Large intestine (tissue), 3 donors: ENCODE measurements at regions not wholly inside any gene's neighbourhood (a gene's known extent, or its start where the extent isn't known, plus 50 kb on each side); places are given as distances from the start of the nearest gene placed in this dataset.

ENCODE experiments used
- DNase-seq, 2 donors: peaks; one replicate each; pipeline versions ENCODE4 v3.0.0 to v3.0.0-alpha.2; 2013
- H3K27ac ChIP-seq: one replicate; pipeline ENCODE4 v1.5.1; 2013; ENCODE audit warnings: low read length
- H3K27me3 ChIP-seq: 2 replicates; pipeline ENCODE4 v1.6.1; 2013; ENCODE audit warnings: low read length; ENCODE audit not compliant: control insufficient read depth, insufficient read depth
- H3K36me3 ChIP-seq: 2 replicates; pipeline ENCODE4 v1.6.1; 2013; ENCODE audit warnings: low read length; ENCODE audit not compliant: control insufficient read depth, insufficient read depth
- H3K4me1 ChIP-seq: one replicate; pipeline ENCODE4 v1.6.1; 2013; ENCODE audit warnings: low read length; ENCODE audit not compliant: control insufficient read depth, insufficient read depth
- H3K4me3 ChIP-seq: one replicate; pipeline ENCODE4 v1.5.1; 2013; ENCODE audit warnings: low read length
- H3K9me3 ChIP-seq: one replicate; pipeline ENCODE4 v1.6.1; 2013; ENCODE audit warnings: mild to moderate bottlenecking, low read depth, low read length, moderate library complexity; ENCODE audit not compliant: control insufficient read depth
- WGBS: methylation state at CpG from one replicate; pipeline ENCODE4 v1.1.5; 2013; ENCODE audit warnings: low lambda C conversion rate; ENCODE audit not compliant: insufficient coverage; 5-methylcytosine and 5-hydroxymethylcytosine counted together

DNA sequence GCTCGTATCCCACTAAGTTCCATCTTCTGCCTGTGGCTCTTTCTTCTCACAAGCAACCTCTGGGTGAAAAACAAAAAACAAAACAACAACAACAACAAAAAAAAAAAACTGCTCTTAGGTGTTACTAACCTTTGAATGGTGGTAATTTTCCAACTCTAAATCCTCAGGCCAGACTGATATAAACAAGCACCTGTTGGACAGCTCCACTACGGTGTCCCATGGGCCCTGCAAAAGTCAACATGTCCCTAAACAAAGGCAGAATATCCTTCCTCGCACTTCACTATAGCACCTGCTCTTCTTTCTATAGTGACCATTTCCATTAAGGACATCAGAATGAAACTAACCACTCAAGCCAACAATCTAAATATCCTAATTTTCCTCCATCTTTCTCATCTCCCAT is 54.6 kb upstream of the PARM1 start:
- Histone ChIP-seq H3K27ac (no peak overlapping the region), H3K4me1 (peaks cover 7% of the 10 kb centered on the region), H3K9me3 (no peaks in the 10 kb centered on the region), H3K36me3 (no peaks in the 10 kb centered on the region), H3K27me3 (no peaks in the 10 kb centered on the region), H3K4me3 (no peak overlapping the region)
- no peak for DNase-seq
- 100% methylated on average over 1 of the region's 3 CpGs for WGBS

DNA sequence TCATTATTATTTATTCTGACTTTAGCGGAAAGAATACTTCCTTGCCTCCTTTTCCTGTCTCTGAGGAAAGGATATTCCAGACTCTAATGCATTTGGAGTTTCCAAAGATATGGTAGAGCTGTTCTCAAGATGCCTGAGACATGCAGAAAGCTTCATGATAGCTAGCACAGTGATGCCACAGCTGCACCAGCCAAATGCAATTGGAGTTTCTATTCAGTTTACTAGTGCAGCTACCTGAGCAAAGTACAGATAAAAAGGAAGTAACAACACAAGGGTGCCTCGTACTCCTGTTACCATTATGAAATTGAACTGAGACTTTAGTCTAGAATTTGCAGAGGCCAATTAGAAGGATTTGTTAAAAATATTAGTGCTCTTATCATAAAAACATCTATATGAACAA is 57.5 kb upstream of the PARM1 start:
- no peak overlapping the region for H3K4me3 ChIP-seq
- H3K27ac ChIP-seq, result no peak overlapping the region
- DNase-seq, result peak in 1 of 2 donors; percentile 30
- no peaks in the 10 kb centered on the region for H3K9me3 ChIP-seq
- H3K4me1 ChIP-seq, result peaks cover 7% of the 10 kb centered on the region
- WGBS, result no CpG with 5 or more reads among the region's 2 CpGs
- H3K36me3 ChIP-seq, result no peaks in the 10 kb centered on the region
- no peaks in the 10 kb centered on the region for H3K27me3 ChIP-seq

DNA sequence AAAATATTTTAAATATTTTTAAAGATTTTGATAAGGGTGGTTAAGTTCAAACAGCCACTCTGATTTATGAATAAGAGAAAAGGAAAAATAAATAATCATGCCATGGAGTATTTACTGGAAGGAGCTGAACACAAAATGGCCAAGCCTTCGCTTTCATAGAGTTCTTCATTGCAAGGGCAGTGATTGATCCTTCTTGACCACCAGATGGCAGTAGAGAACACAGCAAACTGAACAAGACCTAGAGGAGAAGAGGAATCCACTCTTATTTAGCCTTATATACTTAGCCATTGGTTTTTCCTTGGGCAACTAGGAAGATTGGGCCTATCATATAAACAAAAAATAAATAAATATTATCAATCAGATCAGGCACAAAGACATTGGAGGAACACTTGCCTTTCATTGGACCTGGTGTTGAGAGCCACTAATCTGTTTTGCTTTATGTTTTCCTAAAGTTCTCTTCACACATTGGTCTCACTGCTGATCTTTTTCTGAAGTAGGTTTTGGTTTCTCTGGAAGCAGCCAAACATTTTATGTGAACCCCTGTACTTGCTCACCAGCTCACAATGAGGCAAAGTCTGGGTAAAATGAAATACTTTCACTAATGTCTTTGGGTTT is 58.1 kb upstream of the PARM1 start:
- H3K27ac ChIP-seq, result no peak overlapping the region
- H3K27me3 ChIP-seq, result no peaks in the 10 kb centered on the region
- no peaks in the 10 kb centered on the region for H3K9me3 ChIP-seq
- DNase-seq, result peak; percentile 60 to 65
- H3K4me1 ChIP-seq, result peaks cover 7% of the 10 kb centered on the region
- no peaks in the 10 kb centered on the region for H3K36me3 ChIP-seq
- WGBS, result no CpG with 5 or more reads among the region's 1 CpG
- H3K4me3 ChIP-seq, result no peak overlapping the region

DNA sequence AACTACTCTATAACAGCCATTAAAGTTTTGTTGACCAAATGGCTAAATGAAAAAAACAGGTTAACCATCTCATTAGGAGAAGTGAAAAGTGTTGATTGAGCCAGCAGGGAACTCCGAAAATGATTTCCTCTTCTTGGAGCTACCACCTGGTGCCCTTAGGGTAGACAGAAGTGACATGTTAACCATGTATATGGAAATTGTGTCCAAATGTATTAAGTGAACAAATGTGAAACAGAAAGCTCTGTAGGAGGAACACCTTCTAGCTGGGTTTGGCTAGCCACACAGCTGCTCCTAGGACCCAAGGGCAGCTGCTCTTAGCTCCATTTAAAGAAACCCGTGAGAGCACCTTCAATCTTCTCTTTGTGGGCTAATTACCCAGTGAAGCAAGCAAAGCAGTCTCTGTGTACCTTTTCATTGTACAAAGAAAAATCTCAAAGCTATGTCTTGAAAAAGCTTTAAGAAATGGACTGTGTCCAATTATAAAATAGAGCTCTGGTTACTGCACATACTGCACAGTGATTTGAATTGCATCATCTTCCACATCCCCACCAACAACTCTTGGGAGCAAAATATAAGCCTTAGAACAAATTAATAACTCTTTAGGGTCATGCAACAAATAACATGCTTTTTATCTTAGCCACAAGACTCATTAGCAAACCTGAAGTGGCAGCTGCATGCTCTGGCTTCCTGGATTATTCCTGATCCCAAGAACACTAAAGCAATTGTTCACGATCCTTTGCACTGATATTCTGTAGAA is 59.2 kb upstream of the PARM1 start:
- WGBS, result no CpG with 5 or more reads among the region's 3 CpGs
- no peak overlapping the region for H3K4me3 ChIP-seq
- no peak overlapping the region for H3K27ac ChIP-seq
- no peaks in the 10 kb centered on the region for H3K27me3 ChIP-seq
- H3K4me1 ChIP-seq, result peaks cover 7% of the 10 kb centered on the region
- no peaks in the 10 kb centered on the region for H3K36me3 ChIP-seq
- no peak for DNase-seq
- no peaks in the 10 kb centered on the region for H3K9me3 ChIP-seq

DNA sequence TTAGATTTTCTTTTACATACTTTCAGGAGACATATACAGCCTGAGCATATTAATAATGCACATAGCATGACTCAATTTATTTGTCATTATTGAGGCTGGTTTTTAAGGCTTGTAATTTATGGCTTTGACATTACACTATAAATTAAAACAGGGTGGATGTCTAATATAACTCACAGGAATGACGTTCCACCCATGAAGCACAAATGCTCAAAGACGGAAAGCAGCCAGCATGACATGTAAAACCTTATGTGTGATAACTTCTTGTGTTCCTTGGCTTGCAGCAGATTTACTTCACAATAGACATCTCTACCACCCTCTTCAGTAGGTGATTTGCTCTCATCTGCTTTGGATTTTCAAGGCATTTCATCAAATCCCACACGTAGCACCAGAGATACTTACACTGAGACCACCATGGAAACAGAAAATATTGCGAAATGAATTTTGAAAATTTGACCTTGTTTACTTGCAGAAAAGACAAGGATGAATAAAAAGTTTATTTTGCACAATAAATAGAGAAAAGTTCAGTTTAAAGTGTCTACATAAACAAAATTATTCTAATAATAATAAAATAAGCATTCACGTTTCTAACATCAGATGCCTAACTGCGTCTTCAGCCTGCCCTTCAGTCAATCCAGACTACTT is 64.7 kb upstream of the BTC start:
- Histone ChIP-seq H3K27ac (no peak overlapping the region), H3K4me3 (no peak overlapping the region), H3K9me3 (no peaks in the 10 kb centered on the region), H3K27me3 (no peaks in the 10 kb centered on the region), H3K4me1 (no peaks in the 10 kb centered on the region), H3K36me3 (no peaks in the 10 kb centered on the region)
- 94% methylated on average over 2 of the region's 6 CpGs for WGBS
- DNase-seq, result no peak

DNA sequence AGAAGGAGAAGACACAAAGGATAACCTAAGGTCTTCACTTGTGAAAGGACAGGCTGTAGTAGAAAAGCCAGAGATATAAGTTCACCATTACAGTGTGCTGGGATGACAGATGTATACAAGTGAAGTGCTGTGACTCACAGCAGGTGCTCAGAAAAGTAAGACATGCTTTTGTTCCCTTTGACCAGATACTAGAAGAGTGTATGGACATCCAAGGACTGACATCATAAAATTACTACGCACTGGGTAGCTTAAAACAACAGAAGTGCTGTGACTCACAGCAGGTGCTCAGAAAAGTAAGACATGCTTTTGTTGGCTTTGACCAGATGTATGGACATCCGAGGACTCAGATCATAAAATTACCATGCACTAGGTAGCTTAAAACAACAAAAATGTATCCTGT is 61.6 kb upstream of the BTC start:
- Histone ChIP-seq H3K36me3 (no peaks in the 10 kb centered on the region), H3K27me3 (no peaks in the 10 kb centered on the region), H3K4me1 (no peaks in the 10 kb centered on the region), H3K27ac (no peak overlapping the region), H3K4me3 (no peak overlapping the region), H3K9me3 (no peaks in the 10 kb centered on the region)
- no peak for DNase-seq
- 80% methylated on average over 1 of the region's 2 CpGs for WGBS

DNA sequence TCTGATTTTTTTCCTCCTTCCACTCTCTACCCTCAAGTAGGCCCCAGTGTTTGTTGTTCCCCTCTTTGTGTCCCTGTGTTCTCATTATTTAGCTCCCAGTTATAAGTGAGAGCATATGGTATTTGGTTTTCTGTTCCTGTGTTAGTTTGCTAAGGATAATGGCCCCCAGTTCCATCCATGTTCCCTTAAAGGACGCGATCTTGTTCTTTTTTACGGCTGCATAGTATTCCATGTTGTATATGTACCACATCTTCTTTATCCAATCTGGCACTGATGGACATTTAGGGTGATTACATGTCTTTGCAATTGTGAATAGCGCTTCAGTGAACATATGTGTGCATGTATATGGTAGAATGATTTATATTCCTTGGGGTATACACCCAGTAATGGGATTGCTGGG is 54.5 kb upstream of the BTC start:
- Histone ChIP-seq H3K36me3 (no peaks in the 10 kb centered on the region), H3K4me1 (no peaks in the 10 kb centered on the region), H3K27ac (no peak overlapping the region), H3K4me3 (no peak overlapping the region), H3K9me3 (peaks cover 3% of the 10 kb centered on the region), H3K27me3 (no peaks in the 10 kb centered on the region)
- whole genome bisulfite sequencing, result no CpG with 5 or more reads among the region's 4 CpGs
- DNase-seq, result no peak

DNA sequence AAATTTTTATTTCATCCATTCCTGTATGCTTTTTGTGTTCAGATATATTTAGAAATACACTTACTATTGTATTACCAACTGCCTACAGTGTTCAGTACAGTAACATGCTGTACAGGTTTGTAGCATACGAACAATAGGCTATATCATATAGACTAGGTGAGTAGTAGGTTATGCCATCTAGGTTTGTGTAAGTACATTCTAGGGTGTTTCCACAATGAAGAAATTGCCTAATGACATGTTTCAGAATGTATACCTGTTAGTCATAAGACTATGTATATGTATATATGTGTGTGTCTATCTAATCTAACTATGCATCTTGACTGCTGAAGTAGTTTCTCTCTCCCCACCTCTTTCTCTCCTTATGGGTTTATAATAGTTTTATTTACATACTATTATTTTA is 51.5 kb upstream of the BTC start:
- no peaks in the 10 kb centered on the region for H3K4me1 ChIP-seq
- DNase-seq, result no peak
- no peak overlapping the region for H3K4me3 ChIP-seq
- H3K36me3 ChIP-seq, result no peaks in the 10 kb centered on the region
- no peaks in the 10 kb centered on the region for H3K27me3 ChIP-seq
- no CpG with 5 or more reads among the region's 1 CpG for WGBS
- no peak overlapping the region for H3K27ac ChIP-seq
- peaks cover 3% of the 10 kb centered on the region for H3K9me3 ChIP-seq
